HFFc6 (cell line): ENCODE measurements at regions not wholly inside any gene's neighbourhood (a gene's known extent, or its start where the extent isn't known, plus 50 kb on each side); places are given as distances from the start of the nearest gene placed in this dataset.

Experiments used
- DNase-seq: peaks from one replicate; pipeline ENCODE4 v3.0.0-alpha.2; 2018
- H3K27ac Mint-ChIP-seq: 2 replicates; pipeline ENCODE4 v1.8.0; 2020; ENCODE audit warnings: mild to moderate bottlenecking, mixed read lengths
- H3K27me3 Mint-ChIP-seq: 2 replicates; pipeline ENCODE4 v1.8.0; 2021; ENCODE audit warnings: mild to moderate bottlenecking, moderate library complexity, mixed read lengths; ENCODE audit not compliant: insufficient read depth
- H3K36me3 Mint-ChIP-seq: 2 replicates; pipeline ENCODE4 v1.8.0; 2021; ENCODE audit warnings: low read depth, mixed read lengths
- H3K4me1 Mint-ChIP-seq: 2 replicates; pipeline ENCODE4 v1.8.0; 2020; ENCODE audit warnings: low read depth, mixed read lengths
- H3K4me3 Mint-ChIP-seq: 2 replicates; pipeline ENCODE4 v1.8.0; 2020; ENCODE audit warnings: mild to moderate bottlenecking, moderate library complexity, mixed read lengths
- H3K9me3 Mint-ChIP-seq: 2 replicates; pipeline ENCODE4 v1.8.0; 2020; ENCODE audit warnings: mild to moderate bottlenecking, mixed read lengths
- TF ChIP-seq, protein P1 (sequence below): fragments of 200-600 bp; sonication (generic); IDR thresholded peaks from 2 replicates; pipeline ENCODE4 v1.5.0; 2021; ENCODE audit warnings: antibody characterized with exemption, mild to moderate bottlenecking

GRCh38 chr6:169958510-169958909 is 207.1 kb downstream of the ERMARD start:
- H3K9me3 Mint-ChIP-seq, result peaks cover 54% of the 10 kb centered on the region
- H3K4me3 Mint-ChIP-seq, result no peak overlapping the region
- H3K4me1 Mint-ChIP-seq, result no peaks in the 10 kb centered on the region
- no peak for DNase-seq
- no peak overlapping the region for H3K27ac Mint-ChIP-seq
- H3K27me3 Mint-ChIP-seq, result no peaks in the 10 kb centered on the region; the same call in 1 of the 2 replicates
- H3K36me3 Mint-ChIP-seq, result no peaks in the 10 kb centered on the region
- TF ChIP-seq, protein P1, sequence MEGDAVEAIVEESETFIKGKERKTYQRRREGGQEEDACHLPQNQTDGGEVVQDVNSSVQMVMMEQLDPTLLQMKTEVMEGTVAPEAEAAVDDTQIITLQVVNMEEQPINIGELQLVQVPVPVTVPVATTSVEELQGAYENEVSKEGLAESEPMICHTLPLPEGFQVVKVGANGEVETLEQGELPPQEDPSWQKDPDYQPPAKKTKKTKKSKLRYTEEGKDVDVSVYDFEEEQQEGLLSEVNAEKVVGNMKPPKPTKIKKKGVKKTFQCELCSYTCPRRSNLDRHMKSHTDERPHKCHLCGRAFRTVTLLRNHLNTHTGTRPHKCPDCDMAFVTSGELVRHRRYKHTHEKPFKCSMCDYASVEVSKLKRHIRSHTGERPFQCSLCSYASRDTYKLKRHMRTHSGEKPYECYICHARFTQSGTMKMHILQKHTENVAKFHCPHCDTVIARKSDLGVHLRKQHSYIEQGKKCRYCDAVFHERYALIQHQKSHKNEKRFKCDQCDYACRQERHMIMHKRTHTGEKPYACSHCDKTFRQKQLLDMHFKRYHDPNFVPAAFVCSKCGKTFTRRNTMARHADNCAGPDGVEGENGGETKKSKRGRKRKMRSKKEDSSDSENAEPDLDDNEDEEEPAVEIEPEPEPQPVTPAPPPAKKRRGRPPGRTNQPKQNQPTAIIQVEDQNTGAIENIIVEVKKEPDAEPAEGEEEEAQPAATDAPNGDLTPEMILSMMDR, result no peak

DNA sequence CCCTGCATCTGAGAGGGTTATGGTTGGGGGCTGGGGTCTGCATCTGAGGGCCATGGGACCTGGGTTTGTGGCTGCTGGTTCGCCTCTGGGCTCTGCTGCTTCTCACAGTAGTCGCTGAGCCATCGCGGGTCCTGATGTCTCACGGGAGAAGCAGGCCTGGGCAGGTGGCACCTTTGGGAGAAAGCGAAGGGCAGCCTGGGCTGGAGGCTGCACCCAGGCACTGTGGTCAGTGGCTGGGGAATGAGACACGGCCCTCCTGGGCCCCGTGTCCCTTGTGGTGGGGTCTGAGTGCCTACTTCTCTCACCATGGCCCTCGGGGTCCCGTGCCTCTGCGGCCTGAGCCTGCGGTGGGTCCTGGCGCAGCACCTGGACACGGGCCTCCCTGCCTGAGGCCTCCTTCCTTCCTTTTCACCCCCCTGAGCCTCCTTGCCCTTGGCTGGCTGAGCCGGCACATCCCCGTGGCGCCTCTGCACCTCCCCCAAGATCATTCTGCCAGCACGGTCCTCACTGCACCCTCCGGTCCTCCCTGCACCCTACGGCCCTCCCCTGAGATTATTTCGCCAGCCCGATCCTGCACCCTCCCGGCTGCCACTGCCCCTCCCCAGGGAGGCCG is 206.0 kb downstream of the ERMARD start:
- TF ChIP-seq, protein P1, result no peak
- Mint-ChIP-seq H3K36me3 (no peaks in the 10 kb centered on the region), H3K27ac (no peak overlapping the region), H3K9me3 (peaks cover 49% of the 10 kb centered on the region), H3K4me3 (no peak overlapping the region), H3K27me3 (no peaks in the 10 kb centered on the region; the same call in 1 of the 2 replicates), H3K4me1 (no peaks in the 10 kb centered on the region)
- no peak for DNase-seq

DNA sequence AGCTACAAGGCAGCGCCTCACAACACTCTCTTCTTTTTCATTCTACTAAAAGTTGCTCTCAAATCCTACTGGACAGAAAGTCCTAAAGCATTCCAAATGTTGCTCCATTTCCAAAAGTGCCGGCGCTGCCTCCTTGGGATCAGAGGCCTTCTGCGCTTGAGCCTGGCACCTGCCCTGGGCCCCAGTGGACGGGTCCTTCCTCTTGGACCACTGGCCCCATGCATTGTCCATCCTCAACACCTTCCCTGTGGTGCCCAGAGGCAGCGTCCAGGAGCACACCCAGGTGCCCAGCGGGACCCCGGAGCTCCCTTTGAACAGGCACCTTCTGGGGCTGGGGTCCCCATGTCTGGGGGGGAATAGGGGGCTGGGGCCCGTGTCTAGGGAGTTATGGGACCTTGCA is 205.2 kb downstream of the ERMARD start:
- Mint-ChIP-seq H3K27ac (no peak overlapping the region), H3K27me3 (no peaks in the 10 kb centered on the region; the same call in 1 of the 2 replicates), H3K4me3 (no peak overlapping the region), H3K36me3 (no peaks in the 10 kb centered on the region), H3K9me3 (peaks cover 46% of the 10 kb centered on the region), H3K4me1 (no peaks in the 10 kb centered on the region)
- no peak for DNase-seq
- TF ChIP-seq, protein P1, result no peak

- Mint-ChIP-seq H3K4me3 (no peak overlapping the region), H3K27me3 (no peaks in the 10 kb centered on the region; the same call in 1 of the 2 replicates), H3K4me1 (no peaks in the 10 kb centered on the region), H3K27ac (no peak overlapping the region), H3K9me3 (peaks cover 39% of the 10 kb centered on the region), H3K36me3 (no peaks in the 10 kb centered on the region)
- TF ChIP-seq, protein P1, result no peak
- no peak for DNase-seq
Observed at GRCh38 chr6:169955731-169956437, 204.5 kb downstream of the ERMARD start.

DNA sequence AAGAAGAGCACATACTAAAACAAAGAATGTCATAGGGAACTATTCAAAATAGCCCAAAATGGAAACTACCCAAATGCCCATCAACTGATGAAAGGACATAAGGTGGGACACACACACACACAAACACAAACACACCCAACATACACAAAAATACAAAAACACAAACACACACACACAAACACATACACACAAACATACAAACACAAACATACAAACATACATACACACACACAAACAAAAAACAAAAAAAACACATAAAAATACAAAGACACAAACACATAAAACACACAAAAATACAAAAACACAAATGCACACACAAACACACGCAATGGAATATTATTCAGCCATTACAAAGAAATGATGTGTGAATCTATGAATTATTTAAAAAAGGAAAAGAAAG is 203.6 kb downstream of the ERMARD start:
- H3K27ac Mint-ChIP-seq, result no peak overlapping the region
- no peak overlapping the region; the same call in 1 of the 2 replicates for H3K4me3 Mint-ChIP-seq
- no peaks in the 10 kb centered on the region for H3K36me3 Mint-ChIP-seq
- no peaks in the 10 kb centered on the region; the same call in 1 of the 2 replicates for H3K27me3 Mint-ChIP-seq
- no peaks in the 10 kb centered on the region for H3K4me1 Mint-ChIP-seq
- DNase-seq, result no peak
- TF ChIP-seq, protein P1, result no peak
- peaks cover 39% of the 10 kb centered on the region for H3K9me3 Mint-ChIP-seq
